H1 (cell line): ENCODE measurements at regions not wholly inside any gene's neighbourhood (a gene's known extent, or its start where the extent isn't known, plus 50 kb on each side); places are given as distances from the start of the nearest gene placed in this dataset.
A peak's percentile ranks its signal among the peaks of the same experiment; 100 is the strongest.

Source experiments
- CTCF ChIA-PET: fragments of 300-600 bp; sonication (Branson Sonifier 250); formaldehyde crosslinking; loops from one replicate; lab custom pipeline; 2021; ENCODE audit not compliant: partially characterized antibody; lab: Charles Lee
- POLR2A ChIA-PET: fragments of 300-600 bp; sonication (Branson Sonifier 250); formaldehyde crosslinking; loops from one replicate; lab custom pipeline; 2021; ENCODE audit warnings: inconsistent platforms; ENCODE audit not compliant: partially characterized antibody; lab: Charles Lee
- DNase-seq, 2 experiments: peaks; one replicate each; pipeline versions ENCODE4 v3.0.0 to v3.0.0-alpha.2; 2010 to 2022; ENCODE audit warnings: low spot score in 2 of 2, low read depth in 1 of 2, mixed read lengths in 1 of 2
- FAIRE-seq: peaks from 2 replicates; lab custom pipeline; 2011; peaks lifted over from hg19 to GRCh38; lab: Jason Lieb, UNC
- H2AFZ ChIP-seq: 2 replicates; pipeline ENCODE4 v1.8.1; 2012; ENCODE audit warnings: low read length, inconsistent platforms
- H2AK5ac ChIP-seq: 2 replicates; pipeline ENCODE4 v1.6.1; 2013; ENCODE audit warnings: low read depth, low read length
- H2BK120ac ChIP-seq: replicated peaks from 2 replicates; pipeline ENCODE3; 2013; ENCODE audit warnings: low read depth, low read length, inconsistent platforms
- H2BK12ac ChIP-seq: 2 replicates; pipeline ENCODE4 v1.6.1; 2013; ENCODE audit warnings: low read depth, low read length
- H2BK15ac ChIP-seq: 2 replicates; pipeline ENCODE4 v1.6.1; 2013; ENCODE audit warnings: low read length
- H2BK20ac ChIP-seq: 2 replicates; pipeline ENCODE4 v1.6.1; 2013; ENCODE audit warnings: low read length
- H2BK5ac ChIP-seq: 2 replicates; pipeline ENCODE4 v1.6.1; 2013; ENCODE audit warnings: low read depth, low read length
- H3K14ac ChIP-seq: 2 replicates; pipeline ENCODE4 v1.6.1; 2013; ENCODE audit warnings: inconsistent platforms; ENCODE audit not compliant: insufficient read length
- H3K18ac ChIP-seq: 2 replicates; pipeline ENCODE4 v1.6.1; 2013; ENCODE audit warnings: low read length; ENCODE audit errors: extremely low read depth
- H3K23ac ChIP-seq: 2 replicates; pipeline ENCODE4 v1.6.1; 2013; ENCODE audit warnings: inconsistent platforms; ENCODE audit not compliant: insufficient read length
- H3K23me2 ChIP-seq: 2 replicates; pipeline ENCODE4 v1.6.1; 2013; ENCODE audit warnings: low read depth, low read length
- H3K27ac ChIP-seq: 2 replicates; pipeline ENCODE4 v1.6.1; 2011; ENCODE audit warnings: low read depth, low read length, inconsistent platforms
- H3K27me3 ChIP-seq, 4 experiments: replicated peaks in 1 of 4; 1 replicate in 1 of 4; 2 replicates in 3 of 4; pipeline versions ENCODE4 v1.6.1 to v1.8.1; 2011 to 2013; ENCODE audit warnings: low read length in 3 of 4, mild to moderate bottlenecking in 3 of 4, inconsistent platforms in 2 of 4, mixed read lengths in 2 of 4, moderate library complexity in 1 of 4; ENCODE audit not compliant: control insufficient read depth in 3 of 4, insufficient read depth in 3 of 4; ENCODE audit errors: extremely low read depth in 1 of 4
- H3K36me3 ChIP-seq, 4 experiments: 2 replicates each; pipeline versions ENCODE4 v1.6.1 to v1.8.1; 2011 to 2013; ENCODE audit warnings: mild to moderate bottlenecking in 4 of 4, low read length in 3 of 4, moderate library complexity in 2 of 4, control low read depth in 1 of 4, inconsistent platforms in 1 of 4; ENCODE audit not compliant: insufficient read depth in 4 of 4, control insufficient read depth in 2 of 4
- H3K4ac ChIP-seq: replicated peaks from 2 replicates; pipeline ENCODE3; 2013; ENCODE audit warnings: low read length, low read depth, mixed read lengths, inconsistent platforms; ENCODE audit not compliant: insufficient read length
- H3K4me1 ChIP-seq, 4 experiments: replicated peaks in 1 of 4; 1 replicate in 1 of 4; 2 replicates in 3 of 4; pipeline versions ENCODE4 v1.6.1 to v1.8.1; 2011 to 2013; ENCODE audit warnings: low read length in 3 of 4, inconsistent platforms in 2 of 4, mixed read lengths in 1 of 4; ENCODE audit not compliant: insufficient read depth in 4 of 4, control insufficient read depth in 3 of 4
- H3K4me2 ChIP-seq, 2 experiments: 2 replicates each; pipeline versions ENCODE4 v1.6.1 to v1.8.1; 2011 to 2013; ENCODE audit warnings: low read depth in 2 of 2, low read length in 2 of 2, control low read depth in 1 of 2, inconsistent platforms in 1 of 2, mild to moderate bottlenecking in 1 of 2; ENCODE audit not compliant: insufficient read depth in 1 of 2
- H3K4me3 ChIP-seq, 4 experiments: fragments of 200-600, 300-600 bp in 1 of 4; sonication (generic), shearing (Covaris generic), sonication (Bioruptor Twin) in 1 of 4; 2 replicates each; pipeline versions ENCODE4 v1.5.1 to v1.8.1; 2011 to 2016; ENCODE audit warnings: low read length in 4 of 4, low read depth in 3 of 4, control low read depth in 2 of 4, inconsistent platforms in 2 of 4, mild to moderate bottlenecking in 2 of 4, mixed read lengths in 1 of 4, moderate library complexity in 1 of 4; ENCODE audit not compliant: insufficient read depth in 2 of 4; ENCODE audit errors: extremely low read depth in 1 of 4
- H3K56ac ChIP-seq: replicated peaks from 2 replicates; pipeline ENCODE3; 2013; ENCODE audit warnings: low read depth, mild to moderate bottlenecking, mixed read lengths, low read length, inconsistent platforms; ENCODE audit not compliant: insufficient read length
- H3K79me1 ChIP-seq: 2 replicates; pipeline ENCODE4 v1.6.1; 2013; ENCODE audit warnings: low read depth, low read length, control low read depth
- H3K79me2 ChIP-seq, 2 experiments: 2 replicates each; pipeline versions ENCODE4 v1.6.1 to v1.8.1; 2012 to 2013; ENCODE audit warnings: low read length in 2 of 2, mild to moderate bottlenecking in 2 of 2, inconsistent platforms in 1 of 2; ENCODE audit not compliant: insufficient read depth in 2 of 2, control insufficient read depth in 1 of 2
- H3K9ac ChIP-seq, 4 experiments: replicated peaks in 1 of 4; 1 replicate in 1 of 4; 2 replicates in 3 of 4; pipeline versions ENCODE4 v1.6.1 to v1.8.1; 2011 to 2013; ENCODE audit warnings: low read depth in 3 of 4, low read length in 3 of 4, control low read depth in 2 of 4, mild to moderate bottlenecking in 2 of 4, moderate library complexity in 2 of 4, inconsistent platforms in 1 of 4; ENCODE audit errors: extremely low read depth in 1 of 4
- H3K9me3 ChIP-seq, 2 experiments: 2 replicates each; pipeline versions ENCODE4 v1.6.1 to v1.8.1; 2012 to 2013; ENCODE audit warnings: mild to moderate bottlenecking in 2 of 2, moderate library complexity in 2 of 2, control low read depth in 1 of 2, inconsistent platforms in 1 of 2, low read depth in 1 of 2, low read length in 1 of 2, mixed read lengths in 1 of 2; ENCODE audit not compliant: insufficient read depth in 2 of 2
- H4K20me1 ChIP-seq, 2 experiments: replicated peaks in 1 of 2; 2 replicates each; pipeline versions ENCODE3 to v1.8.1; 2011 to 2013; ENCODE audit warnings: inconsistent platforms in 2 of 2, low read length in 2 of 2, mild to moderate bottlenecking in 1 of 2; ENCODE audit not compliant: insufficient read depth in 2 of 2, control insufficient read depth in 1 of 2
- H4K5ac ChIP-seq: 2 replicates; pipeline ENCODE4 v1.6.1; 2013; ENCODE audit warnings: low read length, low read depth, mixed read lengths, inconsistent platforms; ENCODE audit not compliant: insufficient read length
- H4K8ac ChIP-seq: 2 replicates; pipeline ENCODE4 v1.8.0; 2013; ENCODE audit warnings: mild to moderate bottlenecking, moderate library complexity, low read length, inconsistent platforms; ENCODE audit not compliant: insufficient read depth; ENCODE audit errors: extremely low read depth
- H4K91ac ChIP-seq: replicated peaks from 2 replicates; pipeline ENCODE3; 2013; ENCODE audit warnings: low read length, mixed read lengths, inconsistent platforms; ENCODE audit not compliant: insufficient read length
- CHD2 ChIP-seq: IDR thresholded peaks from 2 replicates; pipeline ENCODE4 v1.6.1; 2012; ENCODE audit warnings: low read length, improper control_type of control experiment
- EGR1 ChIP-seq: IDR thresholded peaks from 2 replicates; pipeline ENCODE4 v1.6.1; 2011; ENCODE audit warnings: low read depth, low read length, borderline replicate concordance
- GTF2F1 ChIP-seq: IDR thresholded peaks from 2 replicates; pipeline ENCODE4 v1.6.1; 2012; ENCODE audit warnings: low read depth, low read length, improper control_type of control experiment, borderline replicate concordance
- HDAC2 ChIP-seq, 2 experiments: fragments of 300-600 bp in 1 of 2; sonication (generic) in 1 of 2; IDR thresholded peaks; 2 replicates each; pipeline ENCODE4 v1.6.1; 2011 to 2012; ENCODE audit warnings: low read depth in 2 of 2, low read length in 2 of 2, mild to moderate bottlenecking in 2 of 2, moderate library complexity in 2 of 2, borderline replicate concordance in 1 of 2, inconsistent platforms in 1 of 2
- HDAC6 ChIP-seq: IDR thresholded peaks from one replicate; pipeline ENCODE4 v1.7.1; 2012; ENCODE audit warnings: low read depth, mild to moderate bottlenecking, inconsistent platforms, low read length, moderate library complexity
- JUND ChIP-seq: IDR thresholded peaks from 2 replicates; pipeline ENCODE4 v1.6.1; 2011; ENCODE audit warnings: mild to moderate bottlenecking, improper control_type of control experiment, low read length
- MAFK ChIP-seq: IDR thresholded peaks from 2 replicates; pipeline ENCODE4 v1.6.1; 2012; ENCODE audit warnings: low read depth, mild to moderate bottlenecking, improper control_type of control experiment, low read length
- PHF8 ChIP-seq: fragments of 200-600 bp; sonication (generic); conservative IDR thresholded peaks from 2 replicates; pipeline ENCODE4 v1.7.1; 2012; ENCODE audit warnings: low read depth, mild to moderate bottlenecking, inconsistent platforms, low read length, moderate library complexity
- POU5F1 ChIP-seq: IDR thresholded peaks from 2 replicates; pipeline ENCODE4 v1.6.1; 2011; ENCODE audit warnings: low read depth, mild to moderate bottlenecking, low read length, moderate library complexity
- RFX5 ChIP-seq: IDR thresholded peaks from 2 replicates; pipeline ENCODE4 v1.6.1; 2011; ENCODE audit warnings: low read depth, low read length, improper control_type of control experiment, borderline replicate concordance
- SAP30 ChIP-seq: fragments of 300-600 bp; sonication (generic); IDR thresholded peaks from 2 replicates; pipeline ENCODE4 v1.7.1; 2012; ENCODE audit warnings: low read length, moderate library complexity, mild to moderate bottlenecking, inconsistent platforms; ENCODE audit not compliant: insufficient read depth, insufficient replicate concordance
- SIRT6 ChIP-seq: IDR thresholded peaks from one replicate; pipeline ENCODE4 v1.7.1; 2012; ENCODE audit warnings: low read length, inconsistent platforms
- TBP ChIP-seq: IDR thresholded peaks from 2 replicates; pipeline ENCODE4 v1.6.1; 2011; ENCODE audit warnings: low read depth, low read length, improper control_type of control experiment
- WGBS, 2 experiments: shearing (Covaris generic) in 1 of 2; methylation state at CpG; one replicate each; pipeline versions ENCODE4 v1.1.6 to v1.1.7; 2013 to 2015; ENCODE audit warnings: low lambda C conversion rate in 2 of 2, mixed read lengths in 2 of 2, inconsistent platforms in 1 of 2, low coverage in 1 of 2, missing lambda C conversion rate in 1 of 2; ENCODE audit not compliant: insufficient replicate concordance in 2 of 2, insufficient coverage in 1 of 2, insufficient read length in 1 of 2; ENCODE audit errors: extremely low coverage in 1 of 2, missing lambda C conversion rate in 1 of 2; 5-methylcytosine and 5-hydroxymethylcytosine counted together
- TF ChIP-seq, protein P1 (sequence below): IDR thresholded peaks from 2 replicates; pipeline ENCODE4 v1.6.1; 2012; ENCODE audit warnings: inconsistent platforms

DNA sequence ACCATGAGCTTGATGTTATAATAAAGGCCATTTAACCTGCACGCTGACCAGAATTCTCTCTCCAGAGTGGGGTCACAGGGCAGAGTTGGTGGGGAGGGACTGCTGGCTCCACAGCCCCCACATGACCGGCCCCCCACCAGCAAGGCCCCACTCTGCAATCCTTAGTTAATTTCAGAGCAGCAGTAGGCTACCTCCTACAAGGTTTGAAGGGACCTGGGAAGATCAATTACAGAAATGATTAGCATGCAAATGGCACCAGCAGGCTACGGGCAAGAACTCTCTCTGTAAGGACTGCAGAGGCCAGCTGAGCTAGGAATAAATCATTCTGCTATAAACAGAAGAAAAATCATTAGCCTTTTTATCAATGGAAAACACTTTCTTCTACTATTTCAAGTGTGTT is 135.3 kb downstream of the C1D start:
- Histone ChIP-seq H3K27ac (no peak overlapping the region), H3K9me3 (no peaks in the 10 kb centered on the region; a peak in 2 of 4 replicates), H3K23ac (no peak overlapping the region), H3K14ac (no peak overlapping the region), H2BK20ac (no peak overlapping the region), H4K8ac (no peak overlapping the region), H3K36me3 (no peaks in the 10 kb centered on the region), H3K4me2 (peak overlapping the region; percentile 16 to 39; a peak in 3 of 4 replicates), H3K9ac (no peak overlapping the region), H4K5ac (no peak overlapping the region), H3K79me1 (no peaks in the 10 kb centered on the region), H3K56ac (no peak overlapping the region), H2AK5ac (no peak overlapping the region), H3K79me2 (no peaks in the 10 kb centered on the region), H3K4me1 (peaks cover 8 to 20% (median 18%) of the 10 kb centered on the region in 4 experiments), H3K4ac (no peak overlapping the region), H2BK5ac (no peak overlapping the region), H2AFZ (no peak overlapping the region), H2BK15ac (no peak overlapping the region), H3K18ac (no peak overlapping the region), H3K4me3 (peak overlapping the region in 2 of 4 experiments; percentile 23 to 24; a peak in 2 of 8 replicates), H4K20me1 (no peaks in the 10 kb centered on the region), H4K91ac (no peak overlapping the region), H3K27me3 (no peaks in the 10 kb centered on the region; a peak in 2 of 7 replicates), H2BK120ac (no peak overlapping the region), H2BK12ac (no peak overlapping the region), H3K23me2 (peaks cover 2% of the 10 kb centered on the region; the same call in 1 of the 2 replicates)
- FAIRE-seq, result peak; percentile 66
- WGBS, 2 experiments, result 5% methylated on average over 3 of the region's 3 CpGs; no CpG with 5 or more reads in 1 of the 2 experiments
- ChIA-PET POLR2A (no interaction called here), CTCF (no interaction called here)
- DNase-seq, result no peak
- TF ChIP-seq HDAC6, result no peak
- no peak for TF ChIP-seq SAP30
- no peak for TF ChIP-seq EGR1
- no peak for TF ChIP-seq PHF8
- TF ChIP-seq HDAC2 (IDR thresholded peaks at IDR 0.05; ENCODE audit: borderline replicate concordance in 1 of 2, low read depth in 2 of 2, low read length in 2 of 2), result peak in 1 of 2 experiments; percentile 57; a peak in 1 of 4 replicates
- TF ChIP-seq RFX5, result no peak
- TF ChIP-seq POU5F1, result peak; percentile 25; the same call in 1 of the 2 replicates
- no peak for TF ChIP-seq CHD2
- no peak for TF ChIP-seq MAFK
- TF ChIP-seq GTF2F1, result no peak
- TF ChIP-seq JUND, result no peak
- TF ChIP-seq TBP, result no peak
- TF ChIP-seq SIRT6, result no peak
- TF ChIP-seq, protein P1, sequence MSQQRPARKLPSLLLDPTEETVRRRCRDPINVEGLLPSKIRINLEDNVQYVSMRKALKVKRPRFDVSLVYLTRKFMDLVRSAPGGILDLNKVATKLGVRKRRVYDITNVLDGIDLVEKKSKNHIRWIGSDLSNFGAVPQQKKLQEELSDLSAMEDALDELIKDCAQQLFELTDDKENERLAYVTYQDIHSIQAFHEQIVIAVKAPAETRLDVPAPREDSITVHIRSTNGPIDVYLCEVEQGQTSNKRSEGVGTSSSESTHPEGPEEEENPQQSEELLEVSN, result no peak
